K562 (cell line): ENCODE measurements at regions not wholly inside any gene's neighbourhood (a gene's known extent, or its start where the extent isn't known, plus 50 kb on each side); places are given as distances from the start of the nearest gene placed in this dataset.

Experiments
- ARID1B ChIP-seq: fragments of 450-650 bp; IDR thresholded peaks from 2 replicates; pipeline ENCODE4 v1.6.1; 2016; ENCODE audit warnings: antibody characterized with exemption, mild to moderate bottlenecking, inconsistent platforms
- ASH1L ChIP-seq: fragments of 450-650 bp; IDR thresholded peaks from 2 replicates; pipeline ENCODE4 v1.6.1; 2018; ENCODE audit warnings: borderline replicate concordance, mild to moderate bottlenecking, low read depth; ENCODE audit not compliant: partially characterized antibody
- ATF3 ChIP-seq, 2 experiments: fragments of 450-650 bp in 1 of 2; sonication (generic) in 1 of 2; formaldehyde crosslinking in 1 of 2; IDR thresholded peaks in 1 of 2; conservative IDR thresholded peaks in 1 of 2; 2 replicates each; pipeline versions ENCODE4 v1.6.1 to v1.8.1; 2016 to 2023; ENCODE audit warnings: mild to moderate bottlenecking in 2 of 2, moderate library complexity in 2 of 2, inconsistent platforms in 1 of 2, missing genetic modification reagents in 1 of 2
- CBX3 ChIP-seq, 2 experiments: IDR thresholded peaks; 1 replicate in 1 of 2; 2 replicates in 1 of 2; pipeline ENCODE4 v1.6.1; 2012; ENCODE audit warnings: inconsistent platforms in 2 of 2, low read length in 2 of 2, borderline replicate concordance in 1 of 2, control low read depth in 1 of 2
- E2F1 ChIP-seq: sonication (generic); formaldehyde crosslinking; IDR thresholded peaks from 2 replicates; pipeline ENCODE4 v1.8.1; 2023; ENCODE audit warnings: mild to moderate bottlenecking, missing genetic modification reagents, moderate library complexity
- E2F3 ChIP-seq: fragments of 250-450 bp; sonication (Bioruptor Pico); IDR thresholded peaks from 2 replicates; pipeline ENCODE4 v1.4.0; 2020; ENCODE audit warnings: mild to moderate bottlenecking
- HES1 ChIP-seq: fragments of 450-650 bp; IDR thresholded peaks from 2 replicates; pipeline ENCODE4 v1.6.1; 2016; ENCODE audit warnings: low read depth, mild to moderate bottlenecking, moderate library complexity
- KAT2B ChIP-seq: IDR thresholded peaks from one replicate; pipeline ENCODE4 v1.6.1; 2012; ENCODE audit warnings: low read depth, mild to moderate bottlenecking, control low read depth, inconsistent platforms, low read length, moderate library complexity
- MAFK ChIP-seq: IDR thresholded peaks from 2 replicates; pipeline ENCODE4 v1.6.1; 2011; ENCODE audit warnings: low read length, improper control_type of control experiment
- NR1H2 ChIP-seq: sonication (generic); formaldehyde crosslinking; IDR thresholded peaks from 2 replicates; pipeline ENCODE4 v1.4.0; 2020; ENCODE audit warnings: mild to moderate bottlenecking, missing genetic modification reagents
- OTX1 ChIP-seq: fragments of 450-650 bp; formaldehyde crosslinking; IDR thresholded peaks from 2 replicates; pipeline ENCODE4 v1.4.0; 2022; ENCODE audit warnings: mild to moderate bottlenecking
- SUPT5H ChIP-seq: fragments of 450-650 bp; IDR thresholded peaks from 2 replicates; pipeline ENCODE4 v1.6.1; 2016
- TAL1 ChIP-seq: fragments of 450-650 bp; IDR thresholded peaks from 2 replicates; pipeline ENCODE4 v1.6.1; 2016; ENCODE audit warnings: mild to moderate bottlenecking
- ZNF280B ChIP-seq: fragments of 250-450 bp; sonication (Bioruptor Pico); IDR thresholded peaks from 2 replicates; pipeline ENCODE4 v1.5.1; 2021; ENCODE audit warnings: mild to moderate bottlenecking
- ZNF354B ChIP-seq: fragments of 250-450 bp; sonication (Bioruptor Pico); IDR thresholded peaks from 2 replicates; pipeline ENCODE4 v1.4.0; 2020
- ZNF407 ChIP-seq: fragments of 450-650 bp; IDR thresholded peaks from 2 replicates; pipeline ENCODE4 v1.6.1; 2016; ENCODE audit warnings: low read depth

- no peak for TF ChIP-seq ZNF407
- TF ChIP-seq ARID1B: peak; percentile 40; the same call in 1 of the 2 replicates
- no peak for TF ChIP-seq E2F3
- no peak for TF ChIP-seq ASH1L
- TF ChIP-seq CBX3 (IDR thresholded peaks at IDR 0.05; ENCODE audit: borderline replicate concordance in 1 of 2, low read length in 2 of 2): no peak
- TF ChIP-seq ZNF354B (CRISPR knock-in tag): no peak
- no peak for TF ChIP-seq TAL1
- no peak for TF ChIP-seq OTX1 (CRISPR knock-in tag)
- TF ChIP-seq E2F1 (CRISPR knock-in tag): no peak
- no peak for TF ChIP-seq KAT2B
- no peak for TF ChIP-seq SUPT5H
- TF ChIP-seq ZNF280B (CRISPR knock-in tag): no peak
- TF ChIP-seq ATF3 (IDR thresholded peaks at IDR 0.05): peak; percentile 88
- no peak for TF ChIP-seq ATF3 (CRISPR knock-in tag; conservative IDR thresholded peaks at IDR 0.05)
- TF ChIP-seq MAFK: no peak
- no peak for TF ChIP-seq NR1H2
- TF ChIP-seq HES1: peak; percentile 84
These were observed 79.2 kb upstream of the HSPA9 start (continued) for GRCh38 chr5:138654281-138654867.
